Kidney glomerular epithelial cell (primary cell): ENCODE measurements at regions not wholly inside any gene's neighbourhood (a gene's known extent, or its start where the extent isn't known, plus 50 kb on each side); places are given as distances from the start of the nearest gene placed in this dataset.
A peak's percentile ranks its signal among the peaks of the same experiment; 100 is the strongest.
"Not testable (repeated sequence)": the region's sequence is repeated elsewhere in the genome, so short reads cannot be mapped to it uniquely, and the experiment has no call there.

Experiments used
- DNase-seq: peaks from one replicate; lab custom pipeline; 2025; lab: John Stamatoyannopoulos, UW

GRCh38 chr12:19991146-19991545 is 377.2 kb upstream of the PDE3A start:
- no peak for DNase-seq

GRCh38 chr12:19992311-19992710 is 376.0 kb upstream of the PDE3A start:
- DNase-seq, result no peak

- peak; percentile 6 for DNase-seq
These were observed 373.4 kb upstream of the PDE3A start for GRCh38 chr12:19994968-19995367.

GRCh38 chr12:19997656-19998400 is 370.5 kb upstream of the PDE3A start:
- DNase-seq, result no peak

GRCh38 chr12:19998411-19998810 is 369.9 kb upstream of the PDE3A start:
- DNase-seq, result no peak

- peak; percentile 78 for DNase-seq
These were observed 369.2 kb upstream of the PDE3A start for GRCh38 chr12:19998961-19999804.

- no peak for DNase-seq
These were observed 368.6 kb upstream of the PDE3A start for GRCh38 chr12:19999805-20000138.

- no peak for DNase-seq
These were observed 368.0 kb upstream of the PDE3A start for GRCh38 chr12:20000229-20000849.

- DNase-seq, result no peak
These were observed 365.1 kb upstream of the PDE3A start for GRCh38 chr12:20003252-20003651.

GRCh38 chr12:20004952-20005351 is 363.4 kb upstream of the PDE3A start:
- DNase-seq, result no peak

- DNase-seq, result no peak
These were observed 361.2 kb upstream of the PDE3A start for GRCh38 chr12:20006871-20007730.

GRCh38 chr12:20009965-20010364 is 358.4 kb upstream of the PDE3A start:
- DNase-seq, result not testable (repeated sequence)

- no peak for DNase-seq
These were observed 357.1 kb upstream of the PDE3A start for GRCh38 chr12:20011200-20011599.

- no peak for DNase-seq
These were observed 350.5 kb upstream of the PDE3A start for GRCh38 chr12:20017802-20018201.

- no peak for DNase-seq
These were observed 349.9 kb upstream of the PDE3A start for GRCh38 chr12:20018406-20018805.

GRCh38 chr12:20024194-20024593 is 344.1 kb upstream of the PDE3A start:
- DNase-seq, result no peak

GRCh38 chr12:20028033-20028432 is 340.3 kb upstream of the PDE3A start:
- DNase-seq, result no peak

- no peak for DNase-seq
These were observed 337.5 kb upstream of the PDE3A start for GRCh38 chr12:20030826-20031225.

GRCh38 chr12:20039562-20039961 is 328.8 kb upstream of the PDE3A start:
- DNase-seq, result no peak

- no peak for DNase-seq
These were observed 328.2 kb upstream of the PDE3A start for GRCh38 chr12:20040184-20040583.

GRCh38 chr12:20040831-20041230 is 327.5 kb upstream of the PDE3A start:
- no peak for DNase-seq

GRCh38 chr12:20044351-20044750 is 324.0 kb upstream of the PDE3A start:
- no peak for DNase-seq
